Panc1 (cell line): ENCODE measurements at regions not wholly inside any gene's neighbourhood (a gene's known extent, or its start where the extent isn't known, plus 50 kb on each side); places are given as distances from the start of the nearest gene placed in this dataset.

Source experiments
- ATAC-seq: fragments of 200-7000 bp; cut with Tn5 transposase; 2 replicates; pipeline ENCODE4 v1.9.1; 2020; ENCODE audit warnings: mild to moderate bottlenecking, moderate library complexity
- BruUV-seq: library from RNA; stranded (reverse); fragments of 400-500 nt; replicated peaks from 2 replicates; lab custom pipeline; 2021; lab: Mats Ljungman, UMichigan
- CTCF ChIA-PET: fragments of 300-600 bp; sonication (Branson Sonifier 250); formaldehyde crosslinking; loops from one replicate; lab custom pipeline; 2022; ENCODE audit warnings: antibody characterized with exemption; lab: Charles Lee
- POLR2A ChIA-PET: fragments of 300-600 bp; sonication (Branson Sonifier 250); formaldehyde crosslinking; loops from one replicate; lab custom pipeline; 2022; ENCODE audit warnings: antibody characterized with exemption; lab: Charles Lee
- DNase-seq: peaks from one replicate; pipeline ENCODE4 v3.0.0-alpha.2; 2010; ENCODE audit warnings: low read depth, low spot score
- H3K27ac ChIP-seq: 2 replicates; pipeline ENCODE4 v1.5.1; 2011; ENCODE audit warnings: mild to moderate bottlenecking, low read length, inconsistent platforms
- H3K27me3 ChIP-seq: fragments of 200-500 bp; sonication (Bioruptor generic); 2 replicates; pipeline ENCODE4 v1.6.0; 2014; ENCODE audit warnings: low read length, inconsistent platforms; ENCODE audit not compliant: control insufficient read depth, insufficient read depth
- H3K36me3 ChIP-seq: fragments of 200-500 bp; sonication (Bioruptor generic); 2 replicates; pipeline ENCODE4 v1.5.1; 2014; ENCODE audit warnings: inconsistent platforms, mild to moderate bottlenecking, low read length, moderate library complexity; ENCODE audit not compliant: control insufficient read depth, insufficient read depth
- H3K4me1 ChIP-seq: 2 replicates; pipeline ENCODE4 v1.5.1; 2011; ENCODE audit warnings: inconsistent platforms, mild to moderate bottlenecking, low read length, moderate library complexity; ENCODE audit not compliant: control insufficient read depth, insufficient read depth
- H3K4me3 ChIP-seq, 2 experiments: 2 replicates each; pipeline ENCODE4 v1.5.1; 2011 to 2012; ENCODE audit warnings: low read depth in 2 of 2, low read length in 2 of 2, mild to moderate bottlenecking in 2 of 2, inconsistent platforms in 1 of 2, moderate library complexity in 1 of 2
- H3K9me3 ChIP-seq: fragments of 200-500 bp; sonication (Bioruptor generic); 2 replicates; pipeline ENCODE4 v1.5.1; 2014; ENCODE audit warnings: low read depth, mild to moderate bottlenecking, inconsistent platforms, low read length, moderate library complexity; ENCODE audit not compliant: control insufficient read depth, insufficient read depth
- POLR2AphosphoS5 ChIP-seq: IDR thresholded peaks from 2 replicates; pipeline ENCODE4 v1.6.1; 2012; ENCODE audit warnings: mild to moderate bottlenecking, low read depth, low read length, moderate library complexity
- SIN3A ChIP-seq: IDR thresholded peaks from 2 replicates; pipeline ENCODE4 v1.6.1; 2012; ENCODE audit warnings: low read depth, mild to moderate bottlenecking, low read length, moderate library complexity, borderline replicate concordance; ENCODE audit not compliant: insufficient read depth
- TCF7L2 ChIP-seq: IDR thresholded peaks from 2 replicates; pipeline ENCODE4 v1.6.1; 2011; ENCODE audit warnings: mild to moderate bottlenecking, low read depth, low read length, inconsistent platforms
- in situ Hi-C: cut with HindIII; loops from 2 replicates; pipeline ENCODE4 v1.10.0; 2016; ENCODE audit warnings: low sequenced_read_pairs, low pct_unique_long_range_greater_than_20kb
- intact Hi-C: fragments of 100-400 bp; cut with micrococcal nuclease; formaldehyde crosslinking; loops from one replicate; pipeline ENCODE4 v1.10.0; 2022; ENCODE audit not compliant: unreplicated experiment
- TF ChIP-seq, protein P1 (sequence below): fragments of 450-650 bp; IDR thresholded peaks from 2 replicates; pipeline ENCODE4 v1.5.1; 2017; ENCODE audit warnings: mild to moderate bottlenecking
- TF ChIP-seq, protein P2 (sequence below), 2 experiments: IDR thresholded peaks; 2 replicates each; pipeline ENCODE4 v1.6.1; 2011 to 2012; ENCODE audit warnings: low read depth in 2 of 2, control low read depth in 1 of 2, low read length in 1 of 2, mild to moderate bottlenecking in 1 of 2, moderate library complexity in 1 of 2; ENCODE audit not compliant: insufficient read depth in 1 of 2

DNA sequence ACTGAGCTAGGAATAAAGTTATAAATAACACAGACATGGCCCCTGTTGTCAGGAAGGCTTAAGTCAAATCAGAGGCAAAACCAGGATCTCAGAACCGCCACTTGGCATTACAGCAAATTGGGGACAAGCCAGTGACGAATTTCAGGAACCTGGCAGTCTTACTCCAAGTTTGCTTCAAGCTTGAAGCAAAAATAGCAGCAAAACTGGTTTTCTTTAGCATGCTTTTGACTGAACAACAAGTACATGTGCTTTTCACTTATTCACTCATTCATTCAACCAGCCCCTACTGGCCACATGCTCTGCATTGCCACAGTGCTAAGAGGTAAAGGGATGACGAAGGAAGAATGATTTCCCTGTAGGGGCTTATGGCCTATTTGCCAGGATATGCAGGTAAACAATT lies 253.9 kb upstream of the PPARGC1A start:
- in situ Hi-C loops (no loop called here), intact Hi-C loops (no loop called here)
- DNase-seq (no peak), ATAC-seq (no peak)
- no TSS peak for BruUV-seq
- no peaks in the 10 kb centered on the region for H3K4me1 ChIP-seq
- CTCF ChIA-PET, result no interaction called here
- H3K4me3 ChIP-seq, result no peak overlapping the region
- no peaks in the 10 kb centered on the region for H3K9me3 ChIP-seq
- H3K27me3 ChIP-seq, result no peaks in the 10 kb centered on the region
- no peak overlapping the region for H3K27ac ChIP-seq
- H3K36me3 ChIP-seq, result no peaks in the 10 kb centered on the region
- POLR2A ChIA-PET, result interaction anchor here (0.6 kb wide), 1 partner anchor 827 kb away, joined by 3 read pairs; no protein-coding TSS in a partner anchor
- TF ChIP-seq, protein P1, sequence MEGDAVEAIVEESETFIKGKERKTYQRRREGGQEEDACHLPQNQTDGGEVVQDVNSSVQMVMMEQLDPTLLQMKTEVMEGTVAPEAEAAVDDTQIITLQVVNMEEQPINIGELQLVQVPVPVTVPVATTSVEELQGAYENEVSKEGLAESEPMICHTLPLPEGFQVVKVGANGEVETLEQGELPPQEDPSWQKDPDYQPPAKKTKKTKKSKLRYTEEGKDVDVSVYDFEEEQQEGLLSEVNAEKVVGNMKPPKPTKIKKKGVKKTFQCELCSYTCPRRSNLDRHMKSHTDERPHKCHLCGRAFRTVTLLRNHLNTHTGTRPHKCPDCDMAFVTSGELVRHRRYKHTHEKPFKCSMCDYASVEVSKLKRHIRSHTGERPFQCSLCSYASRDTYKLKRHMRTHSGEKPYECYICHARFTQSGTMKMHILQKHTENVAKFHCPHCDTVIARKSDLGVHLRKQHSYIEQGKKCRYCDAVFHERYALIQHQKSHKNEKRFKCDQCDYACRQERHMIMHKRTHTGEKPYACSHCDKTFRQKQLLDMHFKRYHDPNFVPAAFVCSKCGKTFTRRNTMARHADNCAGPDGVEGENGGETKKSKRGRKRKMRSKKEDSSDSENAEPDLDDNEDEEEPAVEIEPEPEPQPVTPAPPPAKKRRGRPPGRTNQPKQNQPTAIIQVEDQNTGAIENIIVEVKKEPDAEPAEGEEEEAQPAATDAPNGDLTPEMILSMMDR, result no peak

DNA sequence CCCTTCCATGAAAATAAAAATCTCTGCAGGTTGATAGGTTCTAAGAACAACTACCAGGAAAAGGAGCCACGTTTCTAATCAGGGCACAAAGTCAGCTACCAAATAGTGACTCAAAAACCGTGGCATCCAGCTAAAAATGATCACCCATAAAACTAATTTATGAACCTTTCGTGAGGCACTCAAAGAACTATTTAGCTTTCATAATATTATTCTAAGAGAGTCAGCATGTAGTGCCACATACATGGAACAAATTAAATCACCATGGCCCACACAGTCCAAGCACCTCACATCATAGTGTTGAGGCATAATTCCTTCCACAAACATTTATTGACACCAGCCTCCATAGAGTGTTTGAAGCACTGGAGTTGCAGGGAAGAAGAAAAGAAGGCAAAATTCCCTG lies 252.0 kb upstream of the PPARGC1A start:
- intact Hi-C loops, result no loop called here
- DNase-seq (no peak), ATAC-seq (no peak)
- Histone ChIP-seq H3K9me3 (no peaks in the 10 kb centered on the region), H3K27me3 (no peaks in the 10 kb centered on the region), H3K4me1 (no peaks in the 10 kb centered on the region), H3K36me3 (no peaks in the 10 kb centered on the region), H3K27ac (no peak overlapping the region), H3K4me3 (no peak overlapping the region)
- TF ChIP-seq, protein P2, sequence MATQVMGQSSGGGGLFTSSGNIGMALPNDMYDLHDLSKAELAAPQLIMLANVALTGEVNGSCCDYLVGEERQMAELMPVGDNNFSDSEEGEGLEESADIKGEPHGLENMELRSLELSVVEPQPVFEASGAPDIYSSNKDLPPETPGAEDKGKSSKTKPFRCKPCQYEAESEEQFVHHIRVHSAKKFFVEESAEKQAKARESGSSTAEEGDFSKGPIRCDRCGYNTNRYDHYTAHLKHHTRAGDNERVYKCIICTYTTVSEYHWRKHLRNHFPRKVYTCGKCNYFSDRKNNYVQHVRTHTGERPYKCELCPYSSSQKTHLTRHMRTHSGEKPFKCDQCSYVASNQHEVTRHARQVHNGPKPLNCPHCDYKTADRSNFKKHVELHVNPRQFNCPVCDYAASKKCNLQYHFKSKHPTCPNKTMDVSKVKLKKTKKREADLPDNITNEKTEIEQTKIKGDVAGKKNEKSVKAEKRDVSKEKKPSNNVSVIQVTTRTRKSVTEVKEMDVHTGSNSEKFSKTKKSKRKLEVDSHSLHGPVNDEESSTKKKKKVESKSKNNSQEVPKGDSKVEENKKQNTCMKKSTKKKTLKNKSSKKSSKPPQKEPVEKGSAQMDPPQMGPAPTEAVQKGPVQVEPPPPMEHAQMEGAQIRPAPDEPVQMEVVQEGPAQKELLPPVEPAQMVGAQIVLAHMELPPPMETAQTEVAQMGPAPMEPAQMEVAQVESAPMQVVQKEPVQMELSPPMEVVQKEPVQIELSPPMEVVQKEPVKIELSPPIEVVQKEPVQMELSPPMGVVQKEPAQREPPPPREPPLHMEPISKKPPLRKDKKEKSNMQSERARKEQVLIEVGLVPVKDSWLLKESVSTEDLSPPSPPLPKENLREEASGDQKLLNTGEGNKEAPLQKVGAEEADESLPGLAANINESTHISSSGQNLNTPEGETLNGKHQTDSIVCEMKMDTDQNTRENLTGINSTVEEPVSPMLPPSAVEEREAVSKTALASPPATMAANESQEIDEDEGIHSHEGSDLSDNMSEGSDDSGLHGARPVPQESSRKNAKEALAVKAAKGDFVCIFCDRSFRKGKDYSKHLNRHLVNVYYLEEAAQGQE (IDR thresholded peaks at IDR 0.05; ENCODE audit: insufficient read depth in 1 of 2, low read depth in 2 of 2, low read length in 1 of 2), result no peak
- no peak for TF ChIP-seq SIN3A
- no peak for TF ChIP-seq POLR2AphosphoS5
- no peak for TF ChIP-seq TCF7L2
- TF ChIP-seq, protein P1, result no peak
- CTCF ChIA-PET, result no interaction called here
- in situ Hi-C loops, result no loop called here
- BruUV-seq, result no TSS peak
- POLR2A ChIA-PET, result no interaction called here

DNA sequence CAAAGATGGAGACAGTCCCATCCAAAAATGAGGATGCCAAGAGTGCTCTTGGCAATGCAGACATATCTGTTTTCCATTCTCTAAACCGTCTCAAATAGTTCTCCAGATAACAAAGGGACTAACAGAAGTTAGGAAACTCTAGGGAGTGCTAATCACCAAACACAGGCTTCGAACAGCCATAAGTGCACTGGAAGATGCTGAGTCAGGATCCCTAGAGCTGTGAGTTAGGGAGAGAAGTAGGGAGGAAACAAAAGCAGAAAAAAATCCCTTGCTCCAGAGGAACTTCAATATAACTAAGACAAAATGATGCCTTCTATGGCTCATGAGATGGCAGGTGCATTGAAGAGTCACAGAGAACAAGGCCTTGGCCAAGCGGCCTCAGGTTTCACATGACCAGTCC lies 251.0 kb upstream of the PPARGC1A start:
- TF ChIP-seq, protein P1, result no peak
- TF ChIP-seq TCF7L2, result no peak
- TF ChIP-seq, protein P2 (IDR thresholded peaks at IDR 0.05; ENCODE audit: insufficient read depth in 1 of 2, low read depth in 2 of 2, low read length in 1 of 2), result no peak
- TF ChIP-seq POLR2AphosphoS5, result no peak
- TF ChIP-seq SIN3A, result no peak

More for the DNA sequence above, 251.0 kb upstream of the PPARGC1A start:
- POLR2A ChIA-PET, result no interaction called here
- in situ Hi-C loops (no loop called here), intact Hi-C loops (no loop called here)
- BruUV-seq, result no TSS peak
- no peak for DNase-seq
- H3K4me3 ChIP-seq, result no peak overlapping the region
- H3K27me3 ChIP-seq, result no peaks in the 10 kb centered on the region
- no peaks in the 10 kb centered on the region for H3K4me1 ChIP-seq
- no peak overlapping the region for H3K27ac ChIP-seq
- ATAC-seq, result no peak
- CTCF ChIA-PET, result no interaction called here
- H3K36me3 ChIP-seq, result no peaks in the 10 kb centered on the region
- H3K9me3 ChIP-seq, result no peaks in the 10 kb centered on the region
